ENCODE measurements at regions not wholly inside any gene's neighbourhood (a gene's known extent, or its start where the extent isn't known, plus 50 kb on each side); places are given as distances from the start of the nearest gene placed in this dataset.
A peak's percentile ranks its signal among the peaks of the same experiment; 100 is the strongest.
"Not testable (repeated sequence)": the region's sequence is repeated elsewhere in the genome, so short reads cannot be mapped to it uniquely, and the experiment has no call there.

DNA sequence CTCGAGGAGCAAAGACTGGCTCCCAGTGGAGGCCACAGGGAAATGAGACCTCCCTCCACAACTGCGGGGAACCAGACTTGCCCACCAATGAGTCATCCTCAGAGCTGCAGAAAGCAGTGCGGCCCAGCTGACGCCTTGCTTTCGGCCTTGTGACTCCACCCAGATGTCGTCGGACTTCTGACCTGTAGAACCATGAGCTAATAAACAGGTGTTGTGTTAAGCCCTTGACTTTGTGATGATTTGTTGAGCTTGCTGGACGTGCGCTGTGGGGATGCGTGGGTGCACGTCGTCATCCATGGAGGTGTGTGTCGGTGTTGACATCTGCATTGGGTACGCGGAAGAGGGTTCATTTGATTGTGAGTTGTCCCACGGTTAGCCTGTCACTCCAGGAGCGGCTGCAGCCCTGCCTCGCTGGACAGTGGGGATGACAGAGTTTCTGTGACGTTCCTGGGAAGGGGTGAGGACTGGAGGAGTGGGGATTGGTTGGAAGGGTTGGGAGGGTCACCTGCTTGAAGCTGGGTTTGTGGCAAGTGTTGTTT, 154.1 kb downstream of the SH3BP4 start:
- Histone ChIP-seq H3K9me3 (ENCODE audit: control insufficient read depth, insufficient read depth, low read length) (no peaks in the 10 kb centered on the region), H3K36me3 (ENCODE audit: control insufficient read depth, insufficient read depth, low read length) (no peaks in the 10 kb centered on the region), H3K4me1 (ENCODE audit: control insufficient read depth, insufficient read depth, low read length) (no peaks in the 10 kb centered on the region), H3K27ac (ENCODE audit: low read length) (no peak overlapping the region), H3K27me3 (ENCODE audit: control insufficient read depth, insufficient read depth, low read length) (no peaks in the 10 kb centered on the region), H3K4me3 (ENCODE audit: low read length) (no peak overlapping the region)
- DNase-seq (ENCODE audit: low read depth, low spot score), result no peak
- WGBS (ENCODE audit: insufficient coverage, insufficient read length), result no CpG with 5 or more reads among the region's 19 CpGs

GRCh38 chr2:235106874-235107639, 155.2 kb downstream of the SH3BP4 start:
- H3K9me3 ChIP-seq (ENCODE audit: control insufficient read depth, insufficient read depth, low read length), result no peaks in the 10 kb centered on the region
- H3K27ac ChIP-seq (ENCODE audit: low read length), result no peak overlapping the region
- H3K36me3 ChIP-seq (ENCODE audit: control insufficient read depth, insufficient read depth, low read length), result no peaks in the 10 kb centered on the region
- H3K4me3 ChIP-seq (ENCODE audit: low read length), result no peak overlapping the region
- no CpG with 5 or more reads among the region's 10 CpGs for WGBS (ENCODE audit: insufficient coverage, insufficient read length)
- no peaks in the 10 kb centered on the region for H3K4me1 ChIP-seq (ENCODE audit: control insufficient read depth, insufficient read depth, low read length)
- DNase-seq (ENCODE audit: low read depth, low spot score), result peak; percentile 57
- no peaks in the 10 kb centered on the region for H3K27me3 ChIP-seq (ENCODE audit: control insufficient read depth, insufficient read depth, low read length)

DNA sequence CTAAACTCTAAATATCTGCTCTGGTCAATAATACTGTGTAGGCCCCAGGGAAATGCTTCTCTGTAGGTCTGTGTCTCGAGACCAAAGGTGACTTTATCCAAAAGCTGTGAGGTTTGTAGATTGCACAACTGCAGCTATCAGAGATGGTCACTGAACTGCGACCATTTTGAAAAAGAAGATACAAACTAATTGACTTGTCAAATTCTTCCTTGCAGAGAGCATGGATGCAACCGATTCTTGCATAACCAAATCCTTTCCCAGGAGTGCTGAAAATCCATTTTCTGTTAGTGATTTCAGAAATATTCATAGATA, 155.8 kb downstream of the SH3BP4 start:
- no peaks in the 10 kb centered on the region for H3K36me3 ChIP-seq (ENCODE audit: control insufficient read depth, insufficient read depth, low read length)
- H3K4me1 ChIP-seq (ENCODE audit: control insufficient read depth, insufficient read depth, low read length), result no peaks in the 10 kb centered on the region
- no peaks in the 10 kb centered on the region for H3K9me3 ChIP-seq (ENCODE audit: control insufficient read depth, insufficient read depth, low read length)
- H3K27ac ChIP-seq (ENCODE audit: low read length), result no peak overlapping the region
- H3K4me3 ChIP-seq (ENCODE audit: low read length), result no peak overlapping the region
- no peaks in the 10 kb centered on the region for H3K27me3 ChIP-seq (ENCODE audit: control insufficient read depth, insufficient read depth, low read length)
- no peak for DNase-seq (ENCODE audit: low read depth, low spot score)
- no CpG with 5 or more reads among the region's 3 CpGs for WGBS (ENCODE audit: insufficient coverage, insufficient read length)

DNA sequence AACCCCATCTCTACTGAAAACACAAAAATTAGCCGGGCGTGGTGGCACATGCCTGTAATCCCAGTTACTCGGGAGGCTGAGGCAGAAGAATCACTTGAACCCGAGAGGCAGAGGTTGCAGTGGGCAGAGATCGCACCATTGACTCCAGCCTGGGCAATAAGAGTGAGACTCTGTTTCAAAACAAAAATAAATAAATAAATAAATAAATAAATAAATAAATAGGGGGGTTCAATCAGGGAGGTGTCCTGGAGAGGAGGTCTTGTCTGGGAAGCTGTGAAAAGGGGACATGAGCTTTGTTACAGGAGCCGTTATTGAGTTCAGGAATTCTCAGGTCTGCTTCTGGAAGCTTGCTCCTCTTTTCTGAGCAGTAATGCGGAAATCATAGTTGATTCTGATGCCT, 157.7 kb downstream of the SH3BP4 start:
- not testable (repeated sequence) for H3K9me3 ChIP-seq (ENCODE audit: control insufficient read depth, insufficient read depth, low read length); H3K36me3 ChIP-seq (ENCODE audit: control insufficient read depth, insufficient read depth, low read length); H3K4me1 ChIP-seq (ENCODE audit: control insufficient read depth, insufficient read depth, low read length); H3K27me3 ChIP-seq (ENCODE audit: control insufficient read depth, insufficient read depth, low read length); H3K4me3 ChIP-seq (ENCODE audit: low read length); H3K27ac ChIP-seq (ENCODE audit: low read length); DNase-seq (ENCODE audit: low read depth, low spot score)
- WGBS (ENCODE audit: insufficient coverage, insufficient read length), result no CpG with 5 or more reads among the region's 7 CpGs

DNA sequence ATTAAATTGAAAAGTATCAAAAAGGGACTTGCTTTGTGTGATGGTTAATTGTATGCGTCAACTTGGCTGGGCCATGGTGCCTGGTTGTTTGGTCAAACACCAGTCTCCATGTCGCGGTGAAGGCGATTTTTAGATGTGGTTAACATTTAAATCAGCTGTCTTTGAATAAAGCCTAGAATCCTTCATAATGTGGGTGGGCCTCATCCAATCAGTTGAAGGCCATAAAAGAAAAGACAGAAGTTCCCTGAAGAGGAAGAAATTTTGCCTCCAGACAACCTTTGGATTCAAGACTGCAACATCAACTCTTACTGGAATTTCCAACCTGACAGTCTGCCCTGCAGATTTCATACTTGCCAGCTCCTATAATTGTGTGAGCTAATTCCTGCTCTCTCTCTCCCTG, 160.5 kb downstream of the SH3BP4 start:
- no CpG with 5 or more reads among the region's 4 CpGs for WGBS (ENCODE audit: insufficient coverage, insufficient read length)
- no peak for DNase-seq (ENCODE audit: low read depth, low spot score)
- H3K9me3 ChIP-seq (ENCODE audit: control insufficient read depth, insufficient read depth, low read length), result no peaks in the 10 kb centered on the region
- no peaks in the 10 kb centered on the region for H3K27me3 ChIP-seq (ENCODE audit: control insufficient read depth, insufficient read depth, low read length)
- no peak overlapping the region for H3K4me3 ChIP-seq (ENCODE audit: low read length)
- no peaks in the 10 kb centered on the region; the same call in 1 of the 2 replicates for H3K4me1 ChIP-seq (ENCODE audit: control insufficient read depth, insufficient read depth, low read length)
- H3K36me3 ChIP-seq (ENCODE audit: control insufficient read depth, insufficient read depth, low read length), result no peaks in the 10 kb centered on the region
- H3K27ac ChIP-seq (ENCODE audit: low read length), result no peak overlapping the region

DNA sequence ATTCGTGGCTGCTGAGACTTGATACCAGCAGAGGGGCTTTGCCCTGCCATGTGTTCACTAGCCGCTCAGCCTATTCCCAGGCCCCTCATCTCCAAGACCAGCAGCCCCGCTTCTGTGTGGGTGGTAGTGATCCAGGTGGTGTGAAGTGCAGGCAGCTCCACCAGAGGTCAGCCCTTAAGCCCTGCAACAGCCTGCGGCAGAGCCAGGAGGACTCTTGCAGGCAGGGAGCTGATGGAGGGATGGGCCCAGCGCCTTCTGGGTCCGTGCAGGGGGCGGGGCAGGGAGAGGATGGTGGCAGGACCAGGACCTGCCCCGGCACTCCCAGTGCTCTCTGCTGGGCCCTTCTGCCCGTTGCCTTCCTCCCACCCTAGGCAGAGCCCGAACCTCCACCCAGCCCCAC, 162.0 kb downstream of the SH3BP4 start:
- DNase-seq (ENCODE audit: low read depth, low spot score), result peak; percentile 31
- Histone ChIP-seq H3K27ac (ENCODE audit: low read length) (no peak overlapping the region), H3K4me3 (ENCODE audit: low read length) (no peak overlapping the region), H3K36me3 (ENCODE audit: control insufficient read depth, insufficient read depth, low read length) (no peaks in the 10 kb centered on the region), H3K27me3 (ENCODE audit: control insufficient read depth, insufficient read depth, low read length) (no peaks in the 10 kb centered on the region), H3K9me3 (ENCODE audit: control insufficient read depth, insufficient read depth, low read length) (no peaks in the 10 kb centered on the region), H3K4me1 (ENCODE audit: control insufficient read depth, insufficient read depth, low read length) (no peaks in the 10 kb centered on the region; the same call in 1 of the 2 replicates)
- no CpG with 5 or more reads among the region's 10 CpGs for WGBS (ENCODE audit: insufficient coverage, insufficient read length)

GRCh38 chr2:235114286-235114685, 162.5 kb downstream of the SH3BP4 start:
- Histone ChIP-seq H3K4me1 (ENCODE audit: control insufficient read depth, insufficient read depth, low read length) (no peaks in the 10 kb centered on the region; the same call in 1 of the 2 replicates), H3K4me3 (ENCODE audit: low read length) (no peak overlapping the region), H3K27ac (ENCODE audit: low read length) (no peak overlapping the region), H3K36me3 (ENCODE audit: control insufficient read depth, insufficient read depth, low read length) (no peaks in the 10 kb centered on the region), H3K9me3 (ENCODE audit: control insufficient read depth, insufficient read depth, low read length) (no peaks in the 10 kb centered on the region), H3K27me3 (ENCODE audit: control insufficient read depth, insufficient read depth, low read length) (no peaks in the 10 kb centered on the region)
- WGBS (ENCODE audit: insufficient coverage, insufficient read length), result no CpG with 5 or more reads among the region's 10 CpGs
- no peak for DNase-seq (ENCODE audit: low read depth, low spot score)

DNA sequence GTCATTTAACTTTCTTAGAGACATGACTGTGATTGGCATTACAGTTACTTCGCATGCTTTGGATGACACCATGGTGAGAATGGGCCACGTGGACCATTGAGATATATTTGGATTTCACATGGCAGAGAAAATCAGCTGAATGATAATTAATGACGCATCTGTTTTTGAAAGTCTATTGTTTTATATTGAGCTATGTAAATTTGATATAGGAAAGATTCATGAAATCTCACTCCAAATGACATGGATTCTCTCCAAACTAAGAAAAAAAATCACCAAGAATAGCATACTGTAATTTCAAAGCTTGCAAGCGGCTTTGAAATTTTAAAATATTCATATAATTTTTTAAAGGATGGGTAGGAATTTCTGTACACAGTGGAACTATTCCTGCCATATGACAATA, 163.7 kb downstream of the SH3BP4 start:
- Histone ChIP-seq H3K4me1 (ENCODE audit: control insufficient read depth, insufficient read depth, low read length) (no peaks in the 10 kb centered on the region; the same call in 1 of the 2 replicates), H3K4me3 (ENCODE audit: low read length) (no peak overlapping the region), H3K27me3 (ENCODE audit: control insufficient read depth, insufficient read depth, low read length) (no peaks in the 10 kb centered on the region), H3K27ac (ENCODE audit: low read length) (no peak overlapping the region), H3K9me3 (ENCODE audit: control insufficient read depth, insufficient read depth, low read length) (no peaks in the 10 kb centered on the region), H3K36me3 (ENCODE audit: control insufficient read depth, insufficient read depth, low read length) (no peaks in the 10 kb centered on the region)
- no peak for DNase-seq (ENCODE audit: low read depth, low spot score)
- WGBS (ENCODE audit: insufficient coverage, insufficient read length), result no CpG with 5 or more reads among the region's 4 CpGs

GRCh38 chr2:235116885-235117492, 165.2 kb downstream of the SH3BP4 start:
- H3K36me3 ChIP-seq (ENCODE audit: control insufficient read depth, insufficient read depth, low read length), result no peaks in the 10 kb centered on the region
- no CpG with 5 or more reads among the region's 3 CpGs for WGBS (ENCODE audit: insufficient coverage, insufficient read length)

DNA sequence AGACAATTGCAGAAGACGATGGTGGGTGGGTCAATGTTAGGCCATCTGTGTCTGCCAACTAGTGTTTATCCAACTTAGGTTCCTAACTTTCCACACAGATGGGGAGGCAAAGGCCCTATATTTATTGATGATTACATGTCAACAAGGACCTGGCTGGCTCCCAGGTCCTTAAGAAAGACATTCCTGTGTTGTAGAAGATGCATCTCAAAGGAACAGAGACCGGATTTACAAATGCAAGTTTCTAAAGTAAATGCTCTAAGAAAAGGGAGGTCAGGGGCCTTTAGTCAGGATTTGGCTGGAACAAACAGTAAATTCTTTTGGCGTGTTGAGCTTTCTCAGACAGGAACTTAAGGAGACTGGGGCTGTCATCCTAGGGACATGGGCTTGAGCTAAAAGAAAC, 175.0 kb downstream of the SH3BP4 start:
- Histone ChIP-seq H3K27ac (ENCODE audit: low read length) (no peak overlapping the region), H3K36me3 (ENCODE audit: control insufficient read depth, insufficient read depth, low read length) (no peaks in the 10 kb centered on the region), H3K9me3 (ENCODE audit: control insufficient read depth, insufficient read depth, low read length) (no peaks in the 10 kb centered on the region), H3K27me3 (ENCODE audit: control insufficient read depth, insufficient read depth, low read length) (peaks cover 15% of the 10 kb centered on the region), H3K4me3 (ENCODE audit: low read length) (no peak overlapping the region), H3K4me1 (ENCODE audit: control insufficient read depth, insufficient read depth, low read length) (no peaks in the 10 kb centered on the region)
- peak; percentile 22 for DNase-seq (ENCODE audit: low read depth, low spot score)
- no CpG with 5 or more reads among the region's 3 CpGs for whole genome bisulfite sequencing (ENCODE audit: insufficient coverage, insufficient read length)

More at GRCh38 chr2:235116885-235117492, 165.2 kb downstream of the SH3BP4 start:
- Histone ChIP-seq H3K27ac (ENCODE audit: low read length) (no peak overlapping the region), H3K9me3 (ENCODE audit: control insufficient read depth, insufficient read depth, low read length) (no peaks in the 10 kb centered on the region), H3K4me3 (ENCODE audit: low read length) (no peak overlapping the region), H3K4me1 (ENCODE audit: control insufficient read depth, insufficient read depth, low read length) (no peaks in the 10 kb centered on the region; the same call in 1 of the 2 replicates), H3K27me3 (ENCODE audit: control insufficient read depth, insufficient read depth, low read length) (peaks cover 2% of the 10 kb centered on the region; the same call in 1 of the 2 replicates)
- DNase-seq (ENCODE audit: low read depth, low spot score), result no peak

All from iPS DF 6.9 (cell line).